Mammary epithelial cell (primary cell): ENCODE measurements at regions not wholly inside any gene's neighbourhood (a gene's known extent, or its start where the extent isn't known, plus 50 kb on each side); places are given as distances from the start of the nearest gene placed in this dataset.

Experiments
- EZH2 ChIP-seq: IDR thresholded peaks from 2 replicates; pipeline ENCODE4 v1.6.1; 2012; ENCODE audit warnings: low read length, inconsistent platforms, borderline replicate concordance
- TF ChIP-seq, protein P1 (sequence below), 2 donors: IDR thresholded peaks in 1 of 2; conservative IDR thresholded peaks in 1 of 2; 2 replicates each; pipeline ENCODE4 v1.5.1; 2011 to 2012; ENCODE audit warnings: inconsistent platforms in 2 of 2, low read length in 2 of 2, mild to moderate bottlenecking in 2 of 2, control low read depth in 1 of 2, low read depth in 1 of 2; ENCODE audit not compliant: insufficient read depth in 1 of 2; ENCODE audit errors: extremely low read depth in 1 of 2

DNA sequence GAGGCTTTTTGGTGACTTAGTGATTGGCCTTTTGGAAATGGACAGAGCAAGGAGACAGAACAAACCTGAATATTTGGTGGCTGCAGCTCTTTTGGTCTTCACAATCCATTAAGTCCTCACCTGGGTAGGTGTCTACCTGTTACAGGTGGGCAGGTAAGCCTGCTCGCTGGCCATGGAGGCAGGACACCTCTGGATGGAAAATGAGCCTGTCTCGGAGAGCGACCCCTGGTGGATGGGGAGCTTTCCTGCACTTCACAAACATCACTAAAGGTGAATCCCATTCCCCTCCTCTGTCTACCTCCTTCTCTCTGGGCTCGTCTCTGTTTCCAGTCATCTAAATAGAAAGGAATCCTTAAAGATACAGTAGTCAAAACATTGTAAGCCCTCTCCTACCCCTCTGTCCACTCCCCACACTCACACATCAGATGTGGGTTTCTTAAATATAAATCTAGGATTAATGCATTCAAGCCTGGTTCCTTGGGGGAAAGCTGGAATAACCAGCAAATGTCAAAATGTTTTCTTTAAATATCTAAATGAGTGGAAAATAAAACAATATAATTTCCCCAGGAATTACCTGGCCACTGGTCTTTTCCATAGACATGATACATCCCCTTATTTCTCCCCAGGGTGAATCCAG, 304.9 kb downstream of the CDH26 start:
- TF ChIP-seq, protein P1, sequence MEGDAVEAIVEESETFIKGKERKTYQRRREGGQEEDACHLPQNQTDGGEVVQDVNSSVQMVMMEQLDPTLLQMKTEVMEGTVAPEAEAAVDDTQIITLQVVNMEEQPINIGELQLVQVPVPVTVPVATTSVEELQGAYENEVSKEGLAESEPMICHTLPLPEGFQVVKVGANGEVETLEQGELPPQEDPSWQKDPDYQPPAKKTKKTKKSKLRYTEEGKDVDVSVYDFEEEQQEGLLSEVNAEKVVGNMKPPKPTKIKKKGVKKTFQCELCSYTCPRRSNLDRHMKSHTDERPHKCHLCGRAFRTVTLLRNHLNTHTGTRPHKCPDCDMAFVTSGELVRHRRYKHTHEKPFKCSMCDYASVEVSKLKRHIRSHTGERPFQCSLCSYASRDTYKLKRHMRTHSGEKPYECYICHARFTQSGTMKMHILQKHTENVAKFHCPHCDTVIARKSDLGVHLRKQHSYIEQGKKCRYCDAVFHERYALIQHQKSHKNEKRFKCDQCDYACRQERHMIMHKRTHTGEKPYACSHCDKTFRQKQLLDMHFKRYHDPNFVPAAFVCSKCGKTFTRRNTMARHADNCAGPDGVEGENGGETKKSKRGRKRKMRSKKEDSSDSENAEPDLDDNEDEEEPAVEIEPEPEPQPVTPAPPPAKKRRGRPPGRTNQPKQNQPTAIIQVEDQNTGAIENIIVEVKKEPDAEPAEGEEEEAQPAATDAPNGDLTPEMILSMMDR (conservative IDR thresholded peaks at IDR 0.05 in 1 of 2, IDR thresholded peaks at IDR 0.05 in 1 of 2; ENCODE audit: extremely low read depth in 1 of 2, insufficient read depth in 1 of 2, low read depth in 1 of 2, low read length in 2 of 2), result peak; percentile 91 to 95
- no peak for TF ChIP-seq EZH2
